ENCODE measurements at regions not wholly inside any gene's neighbourhood (a gene's known extent, or its start where the extent isn't known, plus 50 kb on each side); places are given as distances from the start of the nearest gene placed in this dataset.

DNA sequence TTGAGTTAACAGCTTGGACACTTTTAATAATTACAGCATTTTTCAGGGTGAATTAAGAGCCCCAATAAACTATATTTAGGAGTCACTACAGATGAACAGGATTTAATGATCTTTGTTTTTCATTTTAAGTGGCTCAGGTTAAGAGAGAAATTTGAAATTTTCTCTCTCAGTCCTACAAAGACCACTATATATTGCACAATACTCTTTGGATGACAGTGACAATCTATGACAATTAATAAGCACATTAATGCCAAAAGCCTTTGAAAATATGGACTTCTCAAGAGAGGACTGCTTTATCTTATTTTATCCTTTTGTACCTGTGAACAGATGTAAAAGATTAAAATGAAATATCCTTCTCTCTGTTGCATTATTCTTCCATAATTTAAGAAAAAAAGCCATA is 151.1 kb upstream of the IRX5 start:
- TF ChIP-seq, protein P1, sequence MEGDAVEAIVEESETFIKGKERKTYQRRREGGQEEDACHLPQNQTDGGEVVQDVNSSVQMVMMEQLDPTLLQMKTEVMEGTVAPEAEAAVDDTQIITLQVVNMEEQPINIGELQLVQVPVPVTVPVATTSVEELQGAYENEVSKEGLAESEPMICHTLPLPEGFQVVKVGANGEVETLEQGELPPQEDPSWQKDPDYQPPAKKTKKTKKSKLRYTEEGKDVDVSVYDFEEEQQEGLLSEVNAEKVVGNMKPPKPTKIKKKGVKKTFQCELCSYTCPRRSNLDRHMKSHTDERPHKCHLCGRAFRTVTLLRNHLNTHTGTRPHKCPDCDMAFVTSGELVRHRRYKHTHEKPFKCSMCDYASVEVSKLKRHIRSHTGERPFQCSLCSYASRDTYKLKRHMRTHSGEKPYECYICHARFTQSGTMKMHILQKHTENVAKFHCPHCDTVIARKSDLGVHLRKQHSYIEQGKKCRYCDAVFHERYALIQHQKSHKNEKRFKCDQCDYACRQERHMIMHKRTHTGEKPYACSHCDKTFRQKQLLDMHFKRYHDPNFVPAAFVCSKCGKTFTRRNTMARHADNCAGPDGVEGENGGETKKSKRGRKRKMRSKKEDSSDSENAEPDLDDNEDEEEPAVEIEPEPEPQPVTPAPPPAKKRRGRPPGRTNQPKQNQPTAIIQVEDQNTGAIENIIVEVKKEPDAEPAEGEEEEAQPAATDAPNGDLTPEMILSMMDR (IDR thresholded peaks at IDR 0.05), result no peak
- TF ChIP-seq POLR2A (IDR thresholded peaks at IDR 0.05), result no peak
